GM19351 (cell line): ENCODE measurements at regions not wholly inside any gene's neighbourhood (a gene's known extent, or its start where the extent isn't known, plus 50 kb on each side); places are given as distances from the start of the nearest gene placed in this dataset.

Source experiments
- ATAC-seq: cut with Tn5 transposase; IDR thresholded peaks from one replicate; pipeline ENCODE4 v1.9.1; 2021; ENCODE audit warnings: mild to moderate bottlenecking, moderate library complexity; ENCODE audit not compliant: unreplicated experiment

GRCh38 chr6:98653179-98653578 lies 181.2 kb upstream of the POU3F2 start:
- no peak for ATAC-seq

- no peak for ATAC-seq
These were observed 176.6 kb upstream of the POU3F2 start for GRCh38 chr6:98657764-98658163.

GRCh38 chr6:98669371-98669770 lies 165.0 kb upstream of the POU3F2 start:
- no peak for ATAC-seq

- no peak for ATAC-seq
These were observed 164.2 kb upstream of the POU3F2 start for GRCh38 chr6:98670045-98670746.

- no peak for ATAC-seq
These were observed 161.5 kb upstream of the POU3F2 start for GRCh38 chr6:98672681-98673475.

- peak; percentile 85 for ATAC-seq
These were observed 155.9 kb upstream of the POU3F2 start for GRCh38 chr6:98678481-98678880.

GRCh38 chr6:98686008-98686601 lies 148.3 kb upstream of the POU3F2 start:
- no peak for ATAC-seq

- no peak for ATAC-seq
These were observed 146.6 kb upstream of the POU3F2 start for GRCh38 chr6:98687752-98688151.

GRCh38 chr6:98695091-98695801 lies 139.1 kb upstream of the POU3F2 start:
- no peak for ATAC-seq

GRCh38 chr6:98711380-98711779 lies 123.0 kb upstream of the POU3F2 start:
- no peak for ATAC-seq

GRCh38 chr6:98716341-98716740 lies 118.0 kb upstream of the POU3F2 start:
- no peak for ATAC-seq

GRCh38 chr6:98717322-98717877 lies 117.0 kb upstream of the POU3F2 start:
- ATAC-seq, result no peak

GRCh38 chr6:98717988-98718387 lies 116.4 kb upstream of the POU3F2 start:
- ATAC-seq, result no peak

GRCh38 chr6:98724537-98724936 lies 109.8 kb upstream of the POU3F2 start:
- no peak for ATAC-seq

- ATAC-seq, result no peak
These were observed 87.1 kb upstream of the POU3F2 start for GRCh38 chr6:98747273-98747672.

- ATAC-seq, result no peak
These were observed 86.4 kb upstream of the POU3F2 start for GRCh38 chr6:98747960-98748359.

GRCh38 chr6:98759459-98759858 lies 74.9 kb upstream of the POU3F2 start:
- no peak for ATAC-seq

GRCh38 chr6:98764373-98764911 lies 69.9 kb upstream of the POU3F2 start:
- no peak for ATAC-seq

GRCh38 chr6:98769546-98769945 lies 64.8 kb upstream of the POU3F2 start:
- peak; percentile 74 for ATAC-seq

GRCh38 chr6:98775205-98775604 lies 59.2 kb upstream of the POU3F2 start:
- no peak for ATAC-seq

- peak; percentile 99 for ATAC-seq
These were observed 56.6 kb upstream of the POU3F2 start for GRCh38 chr6:98777762-98778161.
